ENCODE measurements at regions not wholly inside any gene's neighbourhood (a gene's known extent, or its start where the extent isn't known, plus 50 kb on each side); places are given as distances from the start of the nearest gene placed in this dataset.

DNA sequence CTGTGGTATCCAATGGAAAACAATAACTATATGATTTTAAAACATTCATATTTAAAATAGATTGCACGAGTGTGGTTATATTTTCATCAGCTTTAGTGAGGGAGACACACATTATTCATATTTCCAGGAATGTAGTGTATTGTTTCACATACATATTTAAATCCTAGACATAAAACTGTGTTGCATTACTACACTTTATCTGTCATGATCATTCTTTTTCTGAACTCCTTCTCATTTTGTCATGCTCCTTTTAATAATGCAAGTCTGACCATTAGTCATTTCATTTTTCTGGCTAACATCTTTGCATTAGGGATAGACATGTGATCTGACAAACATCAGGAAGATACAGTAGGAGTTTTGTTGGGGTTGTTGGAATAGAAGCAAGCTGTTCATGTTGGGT, 1382.7 kb downstream of the PCDH7 start:
- TF ChIP-seq EZH2 (IDR thresholded peaks at IDR 0.05), result no peak
- no peak for TF ChIP-seq CTCF (IDR thresholded peaks at IDR 0.05)
- TF ChIP-seq EZH2phosphoT487 (IDR thresholded peaks at IDR 0.05), result no peak

All from neural progenitor cell (in vitro differentiated cells).